ENCODE measurements at regions not wholly inside any gene's neighbourhood (a gene's known extent, or its start where the extent isn't known, plus 50 kb on each side); places are given as distances from the start of the nearest gene placed in this dataset.
"Not testable (repeated sequence)": the region's sequence is repeated elsewhere in the genome, so short reads cannot be mapped to it uniquely, and the experiment has no call there.

- no peaks in the 10 kb centered on the region for H3K4me1 ChIP-seq (ENCODE audit: control insufficient read depth in 2 of 3, insufficient read depth in 2 of 3, low read depth in 1 of 3, low read length in 3 of 3)
- H3K27me3 ChIP-seq (ENCODE audit: control insufficient read depth, insufficient read depth, low read length): no peaks in the 10 kb centered on the region
- H3K36me3 ChIP-seq (ENCODE audit: control insufficient read depth in 2 of 3, insufficient read depth in 3 of 3, low read length in 3 of 3): no peaks in the 10 kb centered on the region
- FAIRE-seq: no peak
- H3K4me3 ChIP-seq (ENCODE audit: low read length in 3 of 3): no peak overlapping the region
- H3K27ac ChIP-seq (ENCODE audit: low read depth in 2 of 2, low read length in 2 of 2): no peak overlapping the region
- H3K9ac ChIP-seq (ENCODE audit: low read length in 3 of 3): no peak overlapping the region
- no peaks in the 10 kb centered on the region for H3K9me3 ChIP-seq (ENCODE audit: control insufficient read depth in 2 of 3, insufficient read depth in 1 of 3, low read length in 3 of 3)
- no peak for TF ChIP-seq CTCF (IDR thresholded peaks at IDR 0.05; ENCODE audit: borderline replicate concordance, extremely low read depth, insufficient read depth)
- intact Hi-C loops (cut with DNase I): no loop called here
- DNase-seq: no peak
These were observed 406.6 kb downstream of the NYAP2 start for GRCh38 chr2:225806105-225806504.

GRCh38 chr2:225802076-225802475 is 402.6 kb downstream of the NYAP2 start:
- intact Hi-C loops (cut with DNase I); H3K36me3 ChIP-seq (ENCODE audit: control insufficient read depth in 2 of 3, insufficient read depth in 3 of 3, low read length in 3 of 3); FAIRE-seq: not testable (repeated sequence)

GRCh38 chr2:225797394-225797793 is 397.9 kb downstream of the NYAP2 start:
- Histone ChIP-seq H3K27ac (ENCODE audit: low read depth in 2 of 2, low read length in 2 of 2) (no peak overlapping the region), H3K9ac (ENCODE audit: low read length in 3 of 3) (no peak overlapping the region), H3K27me3 (ENCODE audit: control insufficient read depth, insufficient read depth, low read length) (no peaks in the 10 kb centered on the region), H3K4me1 (ENCODE audit: control insufficient read depth in 2 of 3, insufficient read depth in 2 of 3, low read depth in 1 of 3, low read length in 3 of 3) (no peaks in the 10 kb centered on the region), H3K4me3 (ENCODE audit: low read length in 3 of 3) (no peak overlapping the region), H3K36me3 (ENCODE audit: control insufficient read depth in 2 of 3, insufficient read depth in 3 of 3, low read length in 3 of 3) (no peaks in the 10 kb centered on the region), H3K9me3 (ENCODE audit: control insufficient read depth in 2 of 3, insufficient read depth in 1 of 3, low read length in 3 of 3) (no peaks in the 10 kb centered on the region)
- DNase-seq (no peak), FAIRE-seq (no peak)
- no peak for TF ChIP-seq CTCF (IDR thresholded peaks at IDR 0.05; ENCODE audit: borderline replicate concordance, extremely low read depth, insufficient read depth)
- intact Hi-C loops (cut with DNase I): no loop called here

More at GRCh38 chr2:225802076-225802475, 402.6 kb downstream of the NYAP2 start:
- H3K4me3 ChIP-seq (ENCODE audit: low read length in 3 of 3); H3K27ac ChIP-seq (ENCODE audit: low read depth in 2 of 2, low read length in 2 of 2); H3K9ac ChIP-seq (ENCODE audit: low read length in 3 of 3); H3K27me3 ChIP-seq (ENCODE audit: control insufficient read depth, insufficient read depth, low read length); H3K4me1 ChIP-seq (ENCODE audit: control insufficient read depth in 2 of 3, insufficient read depth in 2 of 3, low read depth in 1 of 3, low read length in 3 of 3); DNase-seq; H3K9me3 ChIP-seq (ENCODE audit: control insufficient read depth in 2 of 3, insufficient read depth in 1 of 3, low read length in 3 of 3): not testable (repeated sequence)

GRCh38 chr2:225794652-225795400 is 395.3 kb downstream of the NYAP2 start:
- Histone ChIP-seq H3K36me3 (ENCODE audit: control insufficient read depth in 2 of 3, insufficient read depth in 3 of 3, low read length in 3 of 3) (no peaks in the 10 kb centered on the region), H3K27me3 (ENCODE audit: control insufficient read depth, insufficient read depth, low read length) (no peaks in the 10 kb centered on the region), H3K27ac (ENCODE audit: low read depth in 2 of 2, low read length in 2 of 2) (no peak overlapping the region), H3K9ac (ENCODE audit: low read length in 3 of 3) (no peak overlapping the region), H3K4me3 (ENCODE audit: low read length in 3 of 3) (no peak overlapping the region), H3K4me1 (ENCODE audit: control insufficient read depth in 2 of 3, insufficient read depth in 2 of 3, low read depth in 1 of 3, low read length in 3 of 3) (no peaks in the 10 kb centered on the region), H3K9me3 (ENCODE audit: control insufficient read depth in 2 of 3, insufficient read depth in 1 of 3, low read length in 3 of 3) (no peaks in the 10 kb centered on the region)
- no peak for TF ChIP-seq CTCF (IDR thresholded peaks at IDR 0.05; ENCODE audit: borderline replicate concordance, extremely low read depth, insufficient read depth)
- FAIRE-seq (no peak), DNase-seq (no peak)
- intact Hi-C loops (cut with DNase I): no loop called here
